CD4-positive, alpha-beta T cell (primary cell): ENCODE measurements at regions not wholly inside any gene's neighbourhood (a gene's known extent, or its start where the extent isn't known, plus 50 kb on each side); places are given as distances from the start of the nearest gene placed in this dataset.

ENCODE experiments used
- ATAC-seq: fragments of 200-7000 bp; cut with Tn5 transposase; one replicate; pipeline ENCODE4 v1.10.0; 2022; ENCODE audit warnings: mild to moderate bottlenecking; ENCODE audit not compliant: poor library complexity
- CTCF ChIA-PET: fragments of 350-600 bp; sonication (Branson Sonifier 250); formaldehyde crosslinking; loops from one replicate; lab custom pipeline; 2021; ENCODE audit warnings: antibody characterized with exemption, inconsistent platforms; lab: Charles Lee
- POLR2A ChIA-PET: fragments of 350-600 bp; sonication (Branson Sonifier 250); formaldehyde crosslinking; loops from one replicate; lab custom pipeline; 2021; ENCODE audit warnings: antibody characterized with exemption, inconsistent platforms; lab: Charles Lee
- DNase-seq, 14 experiments: peaks; one replicate each; pipeline ENCODE4 v3.0.0-alpha.2; 2013 to 2020; ENCODE audit warnings: mixed read lengths in 2 of 14
- H3K27ac ChIP-seq, 2 donors: one replicate each; pipeline versions ENCODE4 v1.5.1 to v1.7.0; 2013; ENCODE audit warnings: low read length in 2 of 2, low read depth in 1 of 2, mild to moderate bottlenecking in 1 of 2
- H3K27me3 ChIP-seq, 2 experiments: 1 replicate in 1 of 2; 2 replicates in 1 of 2; pipeline versions ENCODE4 v1.6.1 to v1.7.0; 2013; ENCODE audit warnings: low read length in 2 of 2, control low read depth in 1 of 2, mild to moderate bottlenecking in 1 of 2, moderate library complexity in 1 of 2; ENCODE audit not compliant: insufficient read depth in 2 of 2, control insufficient read depth in 1 of 2
- H3K36me3 ChIP-seq: one replicate; pipeline ENCODE4 v1.6.1; 2013; ENCODE audit warnings: low read length, control low read depth; ENCODE audit not compliant: insufficient read depth
- H3K4me1 ChIP-seq: one replicate; pipeline ENCODE4 v1.6.1; 2013; ENCODE audit warnings: low read length, control low read depth; ENCODE audit not compliant: insufficient read depth
- H3K4me3 ChIP-seq: one replicate; pipeline ENCODE4 v1.5.1; 2013; ENCODE audit warnings: mild to moderate bottlenecking, low read length, moderate library complexity
- H3K9me3 ChIP-seq, 2 experiments: 1 replicate in 1 of 2; 2 replicates in 1 of 2; pipeline versions ENCODE4 v1.6.1 to v1.7.0; 2013; ENCODE audit warnings: low read length in 2 of 2, mild to moderate bottlenecking in 2 of 2, control low read depth in 1 of 2, moderate library complexity in 1 of 2; ENCODE audit not compliant: control insufficient read depth in 1 of 2, insufficient read depth in 1 of 2
- H3K27ac Mint-ChIP-seq: one replicate; pipeline ENCODE4 v1.8.0; 2020; ENCODE audit warnings: mixed read lengths
- H3K27me3 Mint-ChIP-seq: one replicate; pipeline ENCODE4 v1.8.0; 2021; ENCODE audit warnings: mixed read lengths
- H3K36me3 Mint-ChIP-seq: one replicate; pipeline ENCODE4 v1.8.0; 2021; ENCODE audit warnings: low read depth, mixed read lengths
- H3K4me1 Mint-ChIP-seq: one replicate; pipeline ENCODE4 v1.8.0; 2021; ENCODE audit warnings: low read depth, mixed read lengths
- H3K4me3 Mint-ChIP-seq: one replicate; pipeline ENCODE4 v1.8.0; 2020; ENCODE audit warnings: mild to moderate bottlenecking, mixed read lengths
- H3K9me3 Mint-ChIP-seq: one replicate; pipeline ENCODE4 v1.8.0; 2020; ENCODE audit warnings: mixed read lengths
- CTCF ChIP-seq: fragments of 200-600 bp; IDR thresholded peaks from one replicate; pipeline ENCODE4 v1.8.0; 2022; ENCODE audit warnings: antibody characterized with exemption, mild to moderate bottlenecking
- intact Hi-C, 2 experiments: fragments of 100-400 bp; cut with DNase I in 1 of 2; cut with micrococcal nuclease in 1 of 2; formaldehyde crosslinking; loops; one replicate each; pipeline versions ENCODE4 v1.15.1 to v1.9.0; 2023 to 2025; cut with DNase I, micrococcal nuclease

GRCh38 chr3:83706669-83707068, 1252.1 kb upstream of the CADM2 start:
- no peak overlapping the region for H3K27ac ChIP-seq
- intact Hi-C loops, result no loop called here
- no peaks in the 10 kb centered on the region for H3K27me3 ChIP-seq
- no peak for TF ChIP-seq CTCF
- Mint-ChIP-seq H3K36me3 (no peaks in the 10 kb centered on the region), H3K4me3 (no peak overlapping the region), H3K27me3 (no peaks in the 10 kb centered on the region), H3K27ac (no peak overlapping the region), H3K9me3 (peaks cover 19% of the 10 kb centered on the region), H3K4me1 (no peaks in the 10 kb centered on the region)
- no peaks in the 10 kb centered on the region for H3K36me3 ChIP-seq
- ATAC-seq, result no peak
- no peaks in the 10 kb centered on the region for H3K4me1 ChIP-seq
- DNase-seq, result no peak
- POLR2A ChIA-PET, result no interaction called here
- H3K4me3 ChIP-seq, result no peak overlapping the region
- CTCF ChIA-PET, result no interaction called here
- no peaks in the 10 kb centered on the region for H3K9me3 ChIP-seq

- no peak overlapping the region for H3K27ac ChIP-seq
- H3K27me3 ChIP-seq, result no peaks in the 10 kb centered on the region
- H3K36me3 Mint-ChIP-seq, result no peaks in the 10 kb centered on the region
- no peak for TF ChIP-seq CTCF
- no peak overlapping the region for H3K27ac Mint-ChIP-seq
- H3K4me3 Mint-ChIP-seq, result no peak overlapping the region
- DNase-seq, result no peak
- peaks cover 6% of the 10 kb centered on the region for H3K9me3 Mint-ChIP-seq
- no peak for ATAC-seq
- intact Hi-C loops, result no loop called here
- ChIA-PET POLR2A (no interaction called here), CTCF (no interaction called here)
- no peaks in the 10 kb centered on the region for H3K4me1 ChIP-seq
- no peaks in the 10 kb centered on the region for H3K9me3 ChIP-seq
- no peak overlapping the region for H3K4me3 ChIP-seq
- H3K4me1 Mint-ChIP-seq, result no peaks in the 10 kb centered on the region
- no peaks in the 10 kb centered on the region for H3K36me3 ChIP-seq
- no peaks in the 10 kb centered on the region for H3K27me3 Mint-ChIP-seq
Measured at GRCh38 chr3:83715307-83715706, 1243.5 kb upstream of the CADM2 start.

GRCh38 chr3:83729576-83729975, 1229.2 kb upstream of the CADM2 start:
- no peaks in the 10 kb centered on the region for H3K27me3 Mint-ChIP-seq

More at GRCh38 chr3:83729576-83729975, 1229.2 kb upstream of the CADM2 start:
- Histone ChIP-seq H3K36me3 (no peaks in the 10 kb centered on the region), H3K4me3 (no peak overlapping the region), H3K27me3 (no peaks in the 10 kb centered on the region), H3K27ac (no peak overlapping the region), H3K9me3 (peaks cover 0 to 5% of the 10 kb centered on the region in 2 experiments), H3K4me1 (no peaks in the 10 kb centered on the region)
- no peak for DNase-seq
- CTCF ChIA-PET, result no interaction called here
- TF ChIP-seq CTCF, result no peak
- Mint-ChIP-seq H3K27ac (no peak overlapping the region), H3K4me1 (no peaks in the 10 kb centered on the region), H3K36me3 (no peaks in the 10 kb centered on the region), H3K9me3 (peaks cover 8% of the 10 kb centered on the region), H3K4me3 (no peak overlapping the region)
- no peak for ATAC-seq
- intact Hi-C loops, result no loop called here
- POLR2A ChIA-PET, result no interaction called here
